SK-N-MC (cell line): ENCODE measurements at regions not wholly inside any gene's neighbourhood (a gene's known extent, or its start where the extent isn't known, plus 50 kb on each side); places are given as distances from the start of the nearest gene placed in this dataset.

Experiments
- DNase-seq: peaks from one replicate; pipeline ENCODE4 v3.0.0-alpha.2; 2011; ENCODE audit warnings: low read depth, low spot score
- H3K27ac ChIP-seq: fragments of 200-600 bp; sonication (generic); 2 replicates; pipeline ENCODE4 v1.5.1; 2016; ENCODE audit warnings: mixed run types
- H3K36me3 ChIP-seq: fragments of 200-600 bp; sonication (generic); 2 replicates; pipeline ENCODE4 v1.6.1; 2017; ENCODE audit warnings: antibody characterized with exemption, low read length, mixed read lengths; ENCODE audit not compliant: insufficient read depth
- H3K4me3 ChIP-seq: fragments of 200-600 bp; sonication (generic); 2 replicates; pipeline ENCODE4 v1.5.1; 2016
- H3K9ac ChIP-seq: fragments of 200-600 bp; sonication (generic); 2 replicates; pipeline ENCODE4 v1.8.0; 2017; ENCODE audit warnings: mixed run types, mixed read lengths; ENCODE audit not compliant: insufficient read length
- H3K9me3 ChIP-seq: fragments of 200-600 bp; sonication (generic); 2 replicates; pipeline ENCODE4 v1.6.1; 2017; ENCODE audit warnings: low read depth, mild to moderate bottlenecking, antibody characterized with exemption, low read length, moderate library complexity, mixed read lengths
- EZH2 ChIP-seq: fragments of 200-600 bp; sonication (generic); IDR thresholded peaks from one replicate; pipeline ENCODE4 v1.6.1; 2017; ENCODE audit warnings: antibody characterized with exemption
- FOXP2 ChIP-seq: optimal IDR thresholded peaks from 2 replicates; pipeline ENCODE3; 2011; ENCODE audit warnings: mild to moderate bottlenecking, moderate library complexity; ENCODE audit not compliant: insufficient read depth; ENCODE audit errors: extremely low read length, control extremely low read depth
- POLR2AphosphoS5 ChIP-seq: IDR thresholded peaks from 2 replicates; pipeline ENCODE4 v1.6.1; 2012; ENCODE audit warnings: mild to moderate bottlenecking, low read depth, low read length, borderline replicate concordance

- TF ChIP-seq EZH2 (no peak), POLR2AphosphoS5 (no peak), FOXP2 (no peak)
- no peak overlapping the region for H3K27ac ChIP-seq
- H3K36me3 ChIP-seq, result no peaks in the 10 kb centered on the region
- H3K9me3 ChIP-seq, result no peaks in the 10 kb centered on the region
- no peak overlapping the region for H3K9ac ChIP-seq
- DNase-seq, result no peak
- no peak overlapping the region for H3K4me3 ChIP-seq
Measured at GRCh38 chr12:132411457-132411856, 78.5 kb upstream of the FBRSL1 start.

- no peak for DNase-seq
- no peak overlapping the region for H3K27ac ChIP-seq
- H3K9ac ChIP-seq, result no peak overlapping the region
- TF ChIP-seq EZH2, result no peak
- no peak overlapping the region for H3K4me3 ChIP-seq
- H3K9me3 ChIP-seq, result no peaks in the 10 kb centered on the region
- no peaks in the 10 kb centered on the region for H3K36me3 ChIP-seq
Measured at GRCh38 chr12:132410849-132411248, 79.1 kb upstream of the FBRSL1 start.

GRCh38 chr12:132410296-132410625 is 79.7 kb upstream of the FBRSL1 start:
- no peak overlapping the region for H3K9ac ChIP-seq
- DNase-seq, result no peak
- no peak overlapping the region for H3K27ac ChIP-seq
- no peaks in the 10 kb centered on the region for H3K36me3 ChIP-seq
- no peak for TF ChIP-seq EZH2
- no peak for TF ChIP-seq POLR2AphosphoS5
- no peak for TF ChIP-seq FOXP2
- H3K9me3 ChIP-seq, result no peaks in the 10 kb centered on the region
- H3K4me3 ChIP-seq, result no peak overlapping the region

- DNase-seq, result no peak
- no peaks in the 10 kb centered on the region for H3K9me3 ChIP-seq
- H3K4me3 ChIP-seq, result no peak overlapping the region
- no peak overlapping the region for H3K27ac ChIP-seq
- no peak overlapping the region for H3K9ac ChIP-seq
- TF ChIP-seq POLR2AphosphoS5 (no peak), EZH2 (no peak), FOXP2 (no peak)
- H3K36me3 ChIP-seq, result no peaks in the 10 kb centered on the region
Measured at GRCh38 chr12:132409495-132410295, 80.3 kb upstream of the FBRSL1 start.

- Histone ChIP-seq H3K9me3 (no peaks in the 10 kb centered on the region), H3K36me3 (no peaks in the 10 kb centered on the region), H3K27ac (no peak overlapping the region), H3K4me3 (no peak overlapping the region), H3K9ac (no peak overlapping the region)
- no peak for TF ChIP-seq POLR2AphosphoS5
- TF ChIP-seq FOXP2, result no peak
- no peak for TF ChIP-seq EZH2
- DNase-seq, result no peak
Measured at GRCh38 chr12:132408626-132409494, 79.5 kb upstream of the GALNT9 start.

GRCh38 chr12:132407992-132408391 is 78.6 kb upstream of the GALNT9 start:
- no peak for DNase-seq
- no peaks in the 10 kb centered on the region for H3K9me3 ChIP-seq
- H3K9ac ChIP-seq, result no peak overlapping the region
- no peak overlapping the region for H3K4me3 ChIP-seq
- no peak overlapping the region for H3K27ac ChIP-seq
- H3K36me3 ChIP-seq, result no peaks in the 10 kb centered on the region
- TF ChIP-seq EZH2 (no peak), FOXP2 (no peak), POLR2AphosphoS5 (no peak)

GRCh38 chr12:132407451-132407961 is 78.1 kb upstream of the GALNT9 start:
- no peak overlapping the region for H3K27ac ChIP-seq
- DNase-seq, result no peak
- H3K4me3 ChIP-seq, result no peak overlapping the region
- H3K9ac ChIP-seq, result no peak overlapping the region
- H3K36me3 ChIP-seq, result no peaks in the 10 kb centered on the region
- TF ChIP-seq EZH2, result no peak
- no peak for TF ChIP-seq POLR2AphosphoS5
- no peaks in the 10 kb centered on the region for H3K9me3 ChIP-seq

GRCh38 chr12:132406493-132407450 is 77.4 kb upstream of the GALNT9 start:
- no peak overlapping the region for H3K4me3 ChIP-seq
- H3K27ac ChIP-seq, result no peak overlapping the region
- no peak for DNase-seq
- TF ChIP-seq EZH2, result no peak
- no peak for TF ChIP-seq POLR2AphosphoS5
- no peak for TF ChIP-seq FOXP2
- no peaks in the 10 kb centered on the region for H3K9me3 ChIP-seq
- no peaks in the 10 kb centered on the region for H3K36me3 ChIP-seq
- no peak overlapping the region for H3K9ac ChIP-seq
